GM12864 (cell line): ENCODE measurements at regions not wholly inside any gene's neighbourhood (a gene's known extent, or its start where the extent isn't known, plus 50 kb on each side); places are given as distances from the start of the nearest gene placed in this dataset.

Experiments
- DNase-seq: peaks from one replicate; pipeline ENCODE4 v3.0.0-alpha.2; 2011; ENCODE audit warnings: low read depth
- H3K4me3 ChIP-seq: 2 replicates; pipeline ENCODE4 v1.5.1; 2011; ENCODE audit warnings: mild to moderate bottlenecking, low read depth, low read length, control low read depth
- TF ChIP-seq, protein P1 (sequence below): IDR thresholded peaks from 2 replicates; pipeline ENCODE4 v1.5.1; 2011; ENCODE audit warnings: low read depth, mild to moderate bottlenecking, moderate library complexity, low read length, control low read depth, inconsistent platforms; ENCODE audit errors: missing control alignments

DNA sequence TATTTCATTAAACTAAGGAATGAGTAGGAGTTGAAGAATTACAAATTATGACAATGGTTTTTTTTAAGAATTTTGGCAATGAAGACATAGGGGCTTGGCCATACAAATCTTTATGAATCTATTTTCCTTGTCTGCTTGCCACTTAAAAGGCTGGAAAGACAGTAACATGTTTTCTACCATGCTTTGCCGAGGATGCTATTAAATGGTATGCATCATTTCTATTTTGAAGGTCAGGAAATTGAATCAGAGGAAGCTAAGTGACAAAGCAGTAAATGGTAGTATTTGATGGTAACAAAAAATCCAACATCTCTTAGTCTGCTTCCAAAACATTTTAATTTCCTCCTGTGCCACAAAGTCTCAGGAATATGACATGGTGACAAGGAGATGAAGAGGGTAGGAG lies 287.2 kb downstream of the RFPL4B start:
- DNase-seq: no peak
- TF ChIP-seq, protein P1, sequence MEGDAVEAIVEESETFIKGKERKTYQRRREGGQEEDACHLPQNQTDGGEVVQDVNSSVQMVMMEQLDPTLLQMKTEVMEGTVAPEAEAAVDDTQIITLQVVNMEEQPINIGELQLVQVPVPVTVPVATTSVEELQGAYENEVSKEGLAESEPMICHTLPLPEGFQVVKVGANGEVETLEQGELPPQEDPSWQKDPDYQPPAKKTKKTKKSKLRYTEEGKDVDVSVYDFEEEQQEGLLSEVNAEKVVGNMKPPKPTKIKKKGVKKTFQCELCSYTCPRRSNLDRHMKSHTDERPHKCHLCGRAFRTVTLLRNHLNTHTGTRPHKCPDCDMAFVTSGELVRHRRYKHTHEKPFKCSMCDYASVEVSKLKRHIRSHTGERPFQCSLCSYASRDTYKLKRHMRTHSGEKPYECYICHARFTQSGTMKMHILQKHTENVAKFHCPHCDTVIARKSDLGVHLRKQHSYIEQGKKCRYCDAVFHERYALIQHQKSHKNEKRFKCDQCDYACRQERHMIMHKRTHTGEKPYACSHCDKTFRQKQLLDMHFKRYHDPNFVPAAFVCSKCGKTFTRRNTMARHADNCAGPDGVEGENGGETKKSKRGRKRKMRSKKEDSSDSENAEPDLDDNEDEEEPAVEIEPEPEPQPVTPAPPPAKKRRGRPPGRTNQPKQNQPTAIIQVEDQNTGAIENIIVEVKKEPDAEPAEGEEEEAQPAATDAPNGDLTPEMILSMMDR: no peak
- H3K4me3 ChIP-seq: no peak overlapping the region

DNA sequence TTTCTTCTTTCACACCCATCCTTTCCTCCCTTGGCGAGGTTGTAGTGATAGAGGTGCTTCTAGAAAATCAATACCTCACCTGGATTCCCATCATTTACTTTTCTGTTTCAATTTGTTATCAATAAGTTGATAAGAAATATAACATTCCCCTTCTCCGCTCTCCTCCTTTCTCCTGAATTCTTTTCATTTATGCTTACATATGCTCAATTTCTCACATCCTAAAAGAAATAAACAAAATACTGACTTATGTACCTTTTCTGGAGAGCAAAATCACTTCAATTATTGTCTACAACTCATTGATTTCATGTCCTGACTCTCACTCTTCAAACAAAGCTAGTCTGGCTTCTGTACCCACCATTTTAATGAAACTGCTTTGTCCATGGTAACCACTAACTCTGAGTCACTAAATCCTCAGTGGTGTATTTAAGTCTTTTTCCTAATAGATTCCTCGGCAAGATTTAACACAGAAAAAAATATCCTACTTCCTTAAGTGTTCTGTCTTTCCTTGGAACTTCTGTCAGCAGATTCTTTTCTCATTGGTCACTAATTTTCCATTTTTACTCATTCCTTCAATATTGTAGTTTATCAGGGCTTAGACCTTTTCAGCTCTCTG lies 289.6 kb downstream of the RFPL4B start:
- TF ChIP-seq, protein P1: no peak
- no peak overlapping the region for H3K4me3 ChIP-seq
- no peak for DNase-seq

DNA sequence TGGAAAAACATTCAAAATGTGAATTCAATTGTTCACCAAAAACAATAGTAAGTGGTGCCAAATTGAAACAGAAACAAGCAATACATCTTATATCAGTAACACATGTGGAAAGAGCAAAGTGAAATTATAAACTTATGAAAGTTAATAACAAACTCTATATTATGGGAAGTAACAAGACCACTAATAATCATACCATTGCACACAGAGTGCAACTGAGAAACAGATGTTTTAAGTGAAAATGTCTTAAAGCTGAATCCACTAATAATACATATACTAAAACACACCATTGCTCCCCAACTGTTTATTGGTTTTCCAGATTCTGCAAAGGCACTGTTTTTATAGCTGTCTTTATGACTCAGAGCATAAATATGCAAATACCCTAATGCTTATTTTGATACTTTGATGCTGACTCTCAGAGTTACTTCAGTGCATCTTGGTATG lies 292.3 kb downstream of the RFPL4B start:
- H3K4me3 ChIP-seq: no peak overlapping the region
- TF ChIP-seq, protein P1: no peak
- no peak for DNase-seq

DNA sequence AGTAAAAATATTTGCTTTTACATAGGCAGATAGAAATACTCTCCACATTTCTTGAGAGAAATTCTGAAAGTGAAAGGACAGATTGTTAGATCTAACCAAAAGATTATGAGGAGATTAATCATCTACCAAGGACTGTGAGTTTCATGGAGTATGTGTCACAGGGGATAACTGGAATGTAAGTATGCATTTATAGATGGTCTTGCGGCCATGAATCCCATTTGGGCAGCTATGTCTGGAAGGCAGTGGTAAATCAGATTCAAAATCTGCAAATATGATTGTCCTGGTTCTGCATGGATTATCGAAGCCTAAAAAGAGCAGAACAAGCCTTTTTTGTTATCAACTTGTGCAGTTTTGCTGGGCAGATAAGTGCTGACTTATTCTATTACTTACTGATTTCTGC lies 293.8 kb downstream of the RFPL4B start:
- H3K4me3 ChIP-seq: no peak overlapping the region
- DNase-seq: no peak
- TF ChIP-seq, protein P1: no peak

DNA sequence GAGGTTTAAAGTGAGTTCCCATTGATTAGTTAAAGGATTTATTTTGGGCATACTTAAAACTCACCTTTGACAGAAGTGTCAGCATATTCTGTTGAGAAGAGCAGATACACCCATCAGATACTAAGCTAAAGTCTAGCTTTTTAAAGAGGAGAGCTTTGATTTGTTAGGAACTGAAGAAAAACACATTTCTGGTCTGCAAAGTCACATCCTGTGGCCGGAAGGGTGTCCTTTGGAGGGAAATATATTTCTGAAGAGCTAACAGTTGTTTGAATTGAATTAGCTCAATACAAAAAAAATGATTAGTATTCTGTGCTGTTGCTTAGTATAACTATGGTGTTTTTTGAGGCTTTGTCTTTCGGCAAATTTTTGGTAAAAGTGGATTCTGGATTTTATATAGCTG lies 302.7 kb downstream of the RFPL4B start:
- no peak for DNase-seq
- TF ChIP-seq, protein P1: no peak
- no peak overlapping the region for H3K4me3 ChIP-seq

DNA sequence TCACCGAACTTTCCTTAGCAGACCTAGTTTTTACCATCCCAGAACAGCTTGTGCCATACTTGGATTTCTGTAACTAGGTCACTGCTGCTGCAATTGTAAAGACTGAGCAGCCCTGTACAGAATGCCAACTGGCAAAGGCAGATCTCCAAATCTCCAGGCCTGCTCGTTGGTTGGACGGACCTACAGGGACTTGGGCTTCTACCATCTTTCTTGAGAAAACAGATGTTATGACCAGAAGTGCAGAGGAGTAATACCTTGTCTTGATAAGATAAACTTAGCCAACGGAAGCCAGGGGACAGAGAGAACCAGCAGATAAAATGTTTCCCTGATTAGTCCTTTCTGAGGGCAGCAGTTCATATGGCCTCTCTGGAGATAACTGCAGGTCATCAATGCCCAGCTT lies 304.1 kb downstream of the RFPL4B start:
- no peak overlapping the region for H3K4me3 ChIP-seq
- no peak for DNase-seq
- TF ChIP-seq, protein P1: no peak

DNA sequence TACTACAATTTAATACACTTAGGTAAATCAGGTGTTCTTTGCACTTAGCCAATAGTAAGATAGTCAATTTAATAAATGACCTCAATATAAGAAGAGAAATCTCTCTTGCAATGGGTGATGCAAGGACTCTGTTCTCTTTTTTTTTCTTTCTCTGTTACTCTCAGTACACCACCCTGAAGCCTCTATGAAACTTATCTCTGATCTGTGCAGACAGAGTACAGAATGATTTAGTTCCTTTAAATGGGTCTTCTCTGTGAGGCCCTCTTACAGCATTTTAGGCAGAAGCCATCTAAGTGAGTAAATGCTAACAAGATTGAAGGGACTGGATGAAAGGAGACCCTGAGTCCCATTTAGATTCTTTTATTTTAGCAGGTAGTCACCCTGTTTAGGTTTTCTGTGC lies 312.8 kb downstream of the RFPL4B start:
- TF ChIP-seq, protein P1: no peak
- DNase-seq: no peak
- H3K4me3 ChIP-seq: no peak overlapping the region
